Neural cell (in vitro differentiated cells): ENCODE measurements at regions not wholly inside any gene's neighbourhood (a gene's known extent, or its start where the extent isn't known, plus 50 kb on each side); places are given as distances from the start of the nearest gene placed in this dataset.

Experiments used
- H2AFZ ChIP-seq: fragments of 200-600, 300-800 bp; sonication (generic), shearing (Covaris generic); 2 replicates; pipeline ENCODE4 v1.6.0; 2014; ENCODE audit warnings: low read depth, mild to moderate bottlenecking, antibody characterized with exemption, low read length, moderate library complexity
- H3F3A ChIP-seq: fragments of 200-600 bp; shearing (Covaris generic); 2 replicates; pipeline ENCODE4 v1.6.1; 2016; ENCODE audit warnings: mild to moderate bottlenecking, moderate library complexity, mixed read lengths, antibody characterized with exemption, low read length; ENCODE audit not compliant: insufficient read depth, poor library complexity, severe bottlenecking
- H3K27ac ChIP-seq: fragments of 200-600, 300-800 bp; sonication (generic), shearing (Covaris generic); 2 replicates; pipeline ENCODE4 v1.5.1; 2014; ENCODE audit warnings: mild to moderate bottlenecking, low read length, moderate library complexity
- H3K27me3 ChIP-seq: fragments of 300-800, 200-600 bp; sonication (generic), shearing (Covaris generic); 2 replicates; pipeline ENCODE4 v1.6.0; 2014; ENCODE audit warnings: mild to moderate bottlenecking, low read depth, low read length, moderate library complexity; ENCODE audit not compliant: insufficient read depth
- H3K36me3 ChIP-seq: fragments of 300-800, 200-600 bp; sonication (generic), shearing (Covaris generic); 2 replicates; pipeline ENCODE4 v1.5.1; 2014; ENCODE audit warnings: mild to moderate bottlenecking, antibody characterized with exemption, low read length, moderate library complexity; ENCODE audit not compliant: insufficient read depth
- H3K4me2 ChIP-seq: fragments of 300-800, 200-600 bp; sonication (generic), shearing (Covaris generic); 2 replicates; pipeline ENCODE4 v1.6.0; 2014; ENCODE audit warnings: mild to moderate bottlenecking, low read length
- H3K4me3 ChIP-seq: fragments of 300-800, 200-600 bp; sonication (generic), shearing (Covaris generic); 2 replicates; pipeline ENCODE4 v1.5.1; 2014; ENCODE audit warnings: mild to moderate bottlenecking, low read length, moderate library complexity
- H3K79me2 ChIP-seq: fragments of 200-600 bp; shearing (Covaris generic); replicated peaks from 2 replicates; pipeline ENCODE4 v1.6.0; 2014; ENCODE audit warnings: mild to moderate bottlenecking, low read length, moderate library complexity; ENCODE audit not compliant: insufficient read depth
- H3K9ac ChIP-seq: fragments of 300-800, 200-600 bp; sonication (generic), shearing (Covaris generic); 2 replicates; pipeline ENCODE4 v1.6.1; 2016; ENCODE audit warnings: mild to moderate bottlenecking, low read length, mixed read lengths
- H3K9me2 ChIP-seq: fragments of 200-600 bp; shearing (Covaris generic); 2 replicates; pipeline ENCODE4 v1.6.1; 2016; ENCODE audit warnings: mild to moderate bottlenecking, low read length, mixed read lengths; ENCODE audit not compliant: insufficient read depth
- H3K9me3 ChIP-seq: fragments of 200-600, 300-800 bp; sonication (generic), shearing (Covaris generic); 2 replicates; pipeline ENCODE4 v1.6.1; 2016; ENCODE audit warnings: mild to moderate bottlenecking, mixed run types, low read length, moderate library complexity, mixed read lengths
- H4K20me1 ChIP-seq: fragments of 200-600 bp; shearing (Covaris generic); 2 replicates; pipeline ENCODE4 v1.6.1; 2016; ENCODE audit warnings: mild to moderate bottlenecking, mixed run types; ENCODE audit not compliant: insufficient read depth
- EP300 ChIP-seq: fragments of 450-650 bp; conservative IDR thresholded peaks from 2 replicates; pipeline ENCODE4 v1.6.1; 2014; ENCODE audit warnings: antibody characterized with exemption, mild to moderate bottlenecking, moderate library complexity; ENCODE audit not compliant: poor library complexity, severe bottlenecking
- EZH2 ChIP-seq: fragments of 200-600, 300-800 bp; shearing (Covaris generic), sonication (generic); IDR thresholded peaks from 2 replicates; pipeline ENCODE4 v1.6.1; 2014; ENCODE audit warnings: antibody characterized with exemption, low read length, borderline replicate concordance, mild to moderate bottlenecking; ENCODE audit not compliant: insufficient read depth, poor library complexity, severe bottlenecking
- MXI1 ChIP-seq: fragments of 450-650 bp; conservative IDR thresholded peaks from 2 replicates; pipeline ENCODE4 v1.6.1; 2014; ENCODE audit warnings: antibody characterized with exemption, mild to moderate bottlenecking; ENCODE audit not compliant: poor library complexity, severe bottlenecking
- POLR2AphosphoS5 ChIP-seq: IDR thresholded peaks from 2 replicates; pipeline ENCODE4 v1.6.1; 2012
- RAD21 ChIP-seq: fragments of 450-650 bp; conservative IDR thresholded peaks from 2 replicates; pipeline ENCODE4 v1.6.1; 2014; ENCODE audit warnings: antibody characterized with exemption, mild to moderate bottlenecking, moderate library complexity
- SMC3 ChIP-seq: fragments of 450-650 bp; conservative IDR thresholded peaks from 2 replicates; pipeline ENCODE4 v1.6.1; 2014; ENCODE audit warnings: antibody characterized with exemption, mild to moderate bottlenecking, moderate library complexity; ENCODE audit not compliant: poor library complexity
- TAF1 ChIP-seq: IDR thresholded peaks from 2 replicates; pipeline ENCODE4 v1.6.1; 2012; ENCODE audit warnings: low read depth
- TF ChIP-seq, protein P1 (sequence below): IDR thresholded peaks from 2 replicates; pipeline ENCODE4 v1.6.1; 2012; ENCODE audit warnings: borderline replicate concordance
- TF ChIP-seq, protein P2 (sequence below): fragments of 450-650 bp; IDR thresholded peaks from 2 replicates; pipeline ENCODE4 v1.5.1; 2014; ENCODE audit warnings: antibody characterized with exemption, mild to moderate bottlenecking, moderate library complexity; ENCODE audit not compliant: poor library complexity, severe bottlenecking

DNA sequence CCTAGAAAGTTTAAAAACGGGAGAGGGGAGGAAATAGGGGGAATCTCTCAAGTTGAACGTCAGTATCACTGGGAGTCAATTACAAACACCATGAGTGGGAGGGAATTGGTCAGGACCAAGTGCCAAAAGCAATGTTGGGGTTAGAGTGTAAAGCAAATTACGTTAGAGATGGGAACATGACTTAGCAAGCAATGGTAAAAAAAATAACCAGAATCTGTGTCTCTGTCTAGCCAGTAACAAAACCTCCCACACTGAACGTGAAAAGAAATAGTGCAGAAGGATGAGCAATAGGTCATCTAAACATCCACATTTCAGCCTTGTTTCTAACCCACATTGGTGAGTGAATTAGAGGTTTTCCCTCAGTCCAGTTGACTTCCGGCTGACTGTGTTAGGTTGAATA is 242.2 kb downstream of the COG6 start:
- Histone ChIP-seq H3K9me2 (no peaks in the 10 kb centered on the region), H4K20me1 (no peaks in the 10 kb centered on the region), H3K79me2 (no peaks in the 10 kb centered on the region), H3K9me3 (no peaks in the 10 kb centered on the region), H3K9ac (no peak overlapping the region), H3K36me3 (no peaks in the 10 kb centered on the region), H3K4me3 (no peak overlapping the region), H3F3A (no peaks in the 10 kb centered on the region), H3K27me3 (no peaks in the 10 kb centered on the region), H2AFZ (no peak overlapping the region), H3K27ac (no peak overlapping the region), H3K4me2 (no peak overlapping the region)
- no peak for TF ChIP-seq SMC3
- TF ChIP-seq, protein P1, sequence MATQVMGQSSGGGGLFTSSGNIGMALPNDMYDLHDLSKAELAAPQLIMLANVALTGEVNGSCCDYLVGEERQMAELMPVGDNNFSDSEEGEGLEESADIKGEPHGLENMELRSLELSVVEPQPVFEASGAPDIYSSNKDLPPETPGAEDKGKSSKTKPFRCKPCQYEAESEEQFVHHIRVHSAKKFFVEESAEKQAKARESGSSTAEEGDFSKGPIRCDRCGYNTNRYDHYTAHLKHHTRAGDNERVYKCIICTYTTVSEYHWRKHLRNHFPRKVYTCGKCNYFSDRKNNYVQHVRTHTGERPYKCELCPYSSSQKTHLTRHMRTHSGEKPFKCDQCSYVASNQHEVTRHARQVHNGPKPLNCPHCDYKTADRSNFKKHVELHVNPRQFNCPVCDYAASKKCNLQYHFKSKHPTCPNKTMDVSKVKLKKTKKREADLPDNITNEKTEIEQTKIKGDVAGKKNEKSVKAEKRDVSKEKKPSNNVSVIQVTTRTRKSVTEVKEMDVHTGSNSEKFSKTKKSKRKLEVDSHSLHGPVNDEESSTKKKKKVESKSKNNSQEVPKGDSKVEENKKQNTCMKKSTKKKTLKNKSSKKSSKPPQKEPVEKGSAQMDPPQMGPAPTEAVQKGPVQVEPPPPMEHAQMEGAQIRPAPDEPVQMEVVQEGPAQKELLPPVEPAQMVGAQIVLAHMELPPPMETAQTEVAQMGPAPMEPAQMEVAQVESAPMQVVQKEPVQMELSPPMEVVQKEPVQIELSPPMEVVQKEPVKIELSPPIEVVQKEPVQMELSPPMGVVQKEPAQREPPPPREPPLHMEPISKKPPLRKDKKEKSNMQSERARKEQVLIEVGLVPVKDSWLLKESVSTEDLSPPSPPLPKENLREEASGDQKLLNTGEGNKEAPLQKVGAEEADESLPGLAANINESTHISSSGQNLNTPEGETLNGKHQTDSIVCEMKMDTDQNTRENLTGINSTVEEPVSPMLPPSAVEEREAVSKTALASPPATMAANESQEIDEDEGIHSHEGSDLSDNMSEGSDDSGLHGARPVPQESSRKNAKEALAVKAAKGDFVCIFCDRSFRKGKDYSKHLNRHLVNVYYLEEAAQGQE: no peak
- TF ChIP-seq POLR2AphosphoS5: no peak
- TF ChIP-seq EZH2: no peak
- TF ChIP-seq RAD21: no peak
- TF ChIP-seq TAF1: no peak
- no peak for TF ChIP-seq EP300
- TF ChIP-seq, protein P2, sequence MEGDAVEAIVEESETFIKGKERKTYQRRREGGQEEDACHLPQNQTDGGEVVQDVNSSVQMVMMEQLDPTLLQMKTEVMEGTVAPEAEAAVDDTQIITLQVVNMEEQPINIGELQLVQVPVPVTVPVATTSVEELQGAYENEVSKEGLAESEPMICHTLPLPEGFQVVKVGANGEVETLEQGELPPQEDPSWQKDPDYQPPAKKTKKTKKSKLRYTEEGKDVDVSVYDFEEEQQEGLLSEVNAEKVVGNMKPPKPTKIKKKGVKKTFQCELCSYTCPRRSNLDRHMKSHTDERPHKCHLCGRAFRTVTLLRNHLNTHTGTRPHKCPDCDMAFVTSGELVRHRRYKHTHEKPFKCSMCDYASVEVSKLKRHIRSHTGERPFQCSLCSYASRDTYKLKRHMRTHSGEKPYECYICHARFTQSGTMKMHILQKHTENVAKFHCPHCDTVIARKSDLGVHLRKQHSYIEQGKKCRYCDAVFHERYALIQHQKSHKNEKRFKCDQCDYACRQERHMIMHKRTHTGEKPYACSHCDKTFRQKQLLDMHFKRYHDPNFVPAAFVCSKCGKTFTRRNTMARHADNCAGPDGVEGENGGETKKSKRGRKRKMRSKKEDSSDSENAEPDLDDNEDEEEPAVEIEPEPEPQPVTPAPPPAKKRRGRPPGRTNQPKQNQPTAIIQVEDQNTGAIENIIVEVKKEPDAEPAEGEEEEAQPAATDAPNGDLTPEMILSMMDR: no peak
- TF ChIP-seq MXI1: no peak

- Histone ChIP-seq H3K4me3 (no peak overlapping the region), H3F3A (no peaks in the 10 kb centered on the region), H2AFZ (no peak overlapping the region), H3K4me2 (no peak overlapping the region), H3K79me2 (no peaks in the 10 kb centered on the region), H3K9ac (no peak overlapping the region), H3K27me3 (no peaks in the 10 kb centered on the region), H4K20me1 (no peaks in the 10 kb centered on the region), H3K9me2 (no peaks in the 10 kb centered on the region), H3K9me3 (no peaks in the 10 kb centered on the region), H3K27ac (no peak overlapping the region), H3K36me3 (no peaks in the 10 kb centered on the region)
- no peak for TF ChIP-seq MXI1
- no peak for TF ChIP-seq TAF1
- TF ChIP-seq, protein P2: no peak
- no peak for TF ChIP-seq SMC3
- TF ChIP-seq RAD21: no peak
- TF ChIP-seq EP300: no peak
- no peak for TF ChIP-seq EZH2
- TF ChIP-seq POLR2AphosphoS5: no peak
- TF ChIP-seq, protein P1: no peak
These were observed 244.8 kb downstream of the COG6 start for GRCh38 chr13:39900106-39900750.
